HUES6 (cell line): ENCODE measurements at regions not wholly inside any gene's neighbourhood (a gene's known extent, or its start where the extent isn't known, plus 50 kb on each side); places are given as distances from the start of the nearest gene placed in this dataset.

Experiments
- H3K27ac ChIP-seq: 2 replicates; pipeline ENCODE4 v1.7.0; 2013; ENCODE audit warnings: low read depth, mild to moderate bottlenecking, low read length, inconsistent platforms
- H3K27me3 ChIP-seq: 2 replicates; pipeline ENCODE4 v1.6.1; 2013; ENCODE audit warnings: low read length; ENCODE audit not compliant: control insufficient read depth, insufficient read depth
- H3K36me3 ChIP-seq: 2 replicates; pipeline ENCODE4 v1.6.1; 2013; ENCODE audit warnings: low read length; ENCODE audit not compliant: control insufficient read depth, insufficient read depth
- H3K4me1 ChIP-seq: 2 replicates; pipeline ENCODE4 v1.6.1; 2013; ENCODE audit warnings: low read length; ENCODE audit not compliant: control insufficient read depth, insufficient read depth
- H3K4me3 ChIP-seq: 2 replicates; pipeline ENCODE4 v1.5.1; 2013; ENCODE audit warnings: low read depth, low read length
- H3K9ac ChIP-seq: one replicate; pipeline ENCODE4 v1.6.1; 2013; ENCODE audit warnings: mild to moderate bottlenecking, low read length
- H3K9me3 ChIP-seq: 2 replicates; pipeline ENCODE4 v1.6.1; 2013; ENCODE audit warnings: low read depth, low read length; ENCODE audit not compliant: control insufficient read depth, insufficient read depth

DNA sequence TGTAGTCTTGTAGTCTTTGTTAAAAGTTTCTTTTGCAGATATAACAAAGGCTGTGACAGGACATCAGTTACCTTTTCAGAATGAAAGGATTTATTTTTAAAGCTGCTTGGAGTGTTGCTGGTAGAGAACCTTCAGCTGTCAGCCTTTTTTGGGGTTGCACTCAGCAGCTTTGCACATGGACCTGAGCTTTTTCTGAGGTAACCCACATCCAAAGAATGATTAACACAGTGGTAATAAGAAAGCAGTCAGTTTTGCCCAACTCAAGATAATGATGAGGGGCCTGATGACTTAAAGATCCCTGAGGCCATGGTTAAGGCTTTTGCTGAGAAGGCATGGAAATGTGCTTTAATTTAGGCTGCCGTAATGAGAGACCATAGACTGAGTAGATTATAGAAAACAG, 1042.7 kb downstream of the PLOD2 start:
- H3K27ac ChIP-seq: no peak overlapping the region
- H3K4me3 ChIP-seq: no peak overlapping the region
- H3K27me3 ChIP-seq: no peaks in the 10 kb centered on the region
- no peak overlapping the region for H3K9ac ChIP-seq
- peaks cover 7% of the 10 kb centered on the region; the same call in 1 of the 2 replicates for H3K4me1 ChIP-seq
- no peaks in the 10 kb centered on the region for H3K9me3 ChIP-seq
- no peaks in the 10 kb centered on the region for H3K36me3 ChIP-seq

DNA sequence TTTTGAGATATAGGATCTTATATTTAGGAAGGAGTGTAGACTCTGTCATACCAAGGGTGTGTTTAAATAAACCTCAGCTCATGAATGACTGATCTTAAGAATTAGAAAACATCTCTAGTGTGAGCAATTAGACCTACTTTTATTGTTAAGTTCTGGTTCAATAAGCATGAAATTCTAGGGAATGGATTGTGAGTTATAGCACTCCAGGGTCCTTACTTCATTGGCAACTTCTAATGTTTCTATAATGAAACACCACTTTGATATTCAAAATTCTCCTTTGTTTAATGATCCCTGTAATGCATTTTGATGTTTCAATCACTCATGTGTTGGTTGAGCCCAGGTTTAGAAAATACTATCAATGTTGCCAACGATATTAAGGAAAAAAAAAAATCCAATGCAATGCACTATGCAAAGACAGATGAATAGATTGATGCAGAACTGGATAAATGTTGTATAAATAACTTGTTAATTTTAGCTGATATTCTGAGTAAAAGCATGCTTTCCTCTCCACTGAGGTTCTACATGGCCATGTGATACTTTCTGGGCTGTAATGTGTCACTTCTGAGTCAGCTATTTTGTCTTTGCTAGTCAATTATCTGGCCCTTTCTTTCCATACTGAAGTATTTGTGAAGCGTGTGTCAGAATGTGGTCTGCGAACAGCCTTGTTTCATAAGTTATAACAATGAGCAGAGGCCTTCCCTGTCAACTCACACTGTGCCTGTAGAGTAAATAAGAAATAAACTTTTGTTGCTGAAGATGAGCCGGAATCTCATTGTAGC, 1035.9 kb downstream of the PLOD2 start:
- Histone ChIP-seq H3K27me3 (no peaks in the 10 kb centered on the region), H3K9me3 (no peaks in the 10 kb centered on the region), H3K27ac (no peak overlapping the region), H3K36me3 (no peaks in the 10 kb centered on the region), H3K4me3 (no peak overlapping the region), H3K4me1 (no peaks in the 10 kb centered on the region), H3K9ac (no peak overlapping the region)

DNA sequence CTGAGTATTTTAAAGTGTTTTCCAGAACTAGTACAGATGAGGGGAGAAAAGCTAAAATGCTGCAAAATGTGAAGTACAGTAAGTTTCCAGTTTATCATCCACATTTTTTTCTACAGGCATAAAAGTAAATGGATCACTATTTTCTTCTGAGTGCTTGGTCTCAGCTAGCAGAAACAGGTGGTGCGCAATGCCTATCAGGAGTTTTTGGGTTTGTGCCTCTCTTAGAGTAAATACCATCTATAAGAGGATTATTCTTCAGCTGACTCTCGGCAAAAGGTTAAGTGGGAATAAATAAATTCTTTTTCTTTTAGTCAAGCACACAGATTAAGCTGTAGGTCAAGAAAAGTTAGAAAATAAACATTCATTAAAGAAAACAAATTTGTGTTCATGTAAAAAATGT, 1027.7 kb downstream of the PLOD2 start:
- Histone ChIP-seq H3K27ac (no peak overlapping the region), H3K4me1 (peaks cover 12% of the 10 kb centered on the region; the same call in 1 of the 2 replicates), H3K4me3 (no peak overlapping the region), H3K27me3 (no peaks in the 10 kb centered on the region), H3K9me3 (no peaks in the 10 kb centered on the region), H3K9ac (no peak overlapping the region), H3K36me3 (no peaks in the 10 kb centered on the region)

DNA sequence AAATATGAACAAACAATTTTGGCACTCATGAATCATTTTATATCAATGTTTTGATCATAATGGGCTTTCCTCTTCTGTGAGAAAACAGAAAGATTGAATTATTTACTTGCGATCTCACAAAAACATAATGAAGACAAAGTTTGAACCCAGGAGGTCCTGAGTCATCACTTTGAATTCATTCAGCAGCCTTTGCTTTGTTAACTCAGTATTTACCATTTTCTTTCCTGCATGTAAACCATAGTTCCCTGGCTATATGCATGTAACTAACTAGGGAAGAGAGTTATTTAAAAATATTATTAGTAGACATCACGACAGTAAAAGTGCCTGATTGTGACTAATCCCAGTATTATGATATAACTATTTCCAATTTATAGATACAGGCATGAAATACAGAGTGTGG, 1026.2 kb downstream of the PLOD2 start:
- Histone ChIP-seq H3K4me3 (no peak overlapping the region), H3K4me1 (peaks cover 12% of the 10 kb centered on the region; the same call in 1 of the 2 replicates), H3K27ac (peak overlapping the region; percentile 53; the same call in 1 of the 2 replicates), H3K9ac (no peak overlapping the region), H3K27me3 (no peaks in the 10 kb centered on the region), H3K9me3 (no peaks in the 10 kb centered on the region), H3K36me3 (no peaks in the 10 kb centered on the region)

DNA sequence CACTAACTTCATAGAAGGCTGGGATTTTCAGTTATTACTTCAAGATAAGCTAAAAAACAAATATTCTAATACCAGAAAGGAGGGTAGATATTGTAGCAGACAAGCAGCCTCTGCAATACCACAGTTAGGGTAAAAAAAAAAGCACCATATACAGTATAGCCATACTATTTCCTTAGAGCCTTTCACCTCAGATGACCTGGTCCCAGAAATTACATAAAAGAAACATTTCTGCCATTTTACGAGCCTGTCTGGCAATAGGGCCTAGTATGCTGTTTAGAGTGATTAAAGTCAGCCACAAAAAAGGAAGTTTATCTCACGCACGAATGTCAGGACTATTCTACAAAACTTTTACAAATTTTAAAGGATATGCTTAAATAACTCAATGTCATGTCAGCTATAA, 1016.6 kb downstream of the PLOD2 start:
- no peak overlapping the region for H3K4me3 ChIP-seq
- no peaks in the 10 kb centered on the region for H3K4me1 ChIP-seq
- H3K9me3 ChIP-seq: no peaks in the 10 kb centered on the region
- no peaks in the 10 kb centered on the region for H3K27me3 ChIP-seq
- no peak overlapping the region for H3K9ac ChIP-seq
- no peaks in the 10 kb centered on the region for H3K36me3 ChIP-seq
- no peak overlapping the region for H3K27ac ChIP-seq

DNA sequence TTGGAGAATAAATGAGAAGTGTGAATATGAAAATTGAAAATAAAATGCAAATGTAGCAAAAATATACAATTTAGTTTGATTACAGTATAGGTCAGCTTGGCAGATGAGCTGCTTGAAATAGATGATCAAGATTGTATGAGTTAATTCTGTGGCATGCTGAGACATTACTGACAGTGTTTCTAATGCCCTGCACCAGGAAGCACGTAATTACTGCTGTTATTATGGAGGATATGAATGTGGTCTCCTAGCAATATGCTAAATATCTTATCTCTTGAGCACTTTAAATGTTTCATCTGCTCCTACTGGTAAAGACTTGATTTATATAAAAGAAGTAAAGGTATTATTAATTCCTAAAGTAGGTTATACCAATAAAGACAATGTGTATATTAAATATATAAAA, 1015.5 kb downstream of the PLOD2 start:
- H3K9ac ChIP-seq: no peak overlapping the region
- no peaks in the 10 kb centered on the region for H3K9me3 ChIP-seq
- no peak overlapping the region for H3K27ac ChIP-seq
- no peaks in the 10 kb centered on the region for H3K27me3 ChIP-seq
- H3K4me3 ChIP-seq: no peak overlapping the region
- no peaks in the 10 kb centered on the region for H3K36me3 ChIP-seq
- no peaks in the 10 kb centered on the region for H3K4me1 ChIP-seq

DNA sequence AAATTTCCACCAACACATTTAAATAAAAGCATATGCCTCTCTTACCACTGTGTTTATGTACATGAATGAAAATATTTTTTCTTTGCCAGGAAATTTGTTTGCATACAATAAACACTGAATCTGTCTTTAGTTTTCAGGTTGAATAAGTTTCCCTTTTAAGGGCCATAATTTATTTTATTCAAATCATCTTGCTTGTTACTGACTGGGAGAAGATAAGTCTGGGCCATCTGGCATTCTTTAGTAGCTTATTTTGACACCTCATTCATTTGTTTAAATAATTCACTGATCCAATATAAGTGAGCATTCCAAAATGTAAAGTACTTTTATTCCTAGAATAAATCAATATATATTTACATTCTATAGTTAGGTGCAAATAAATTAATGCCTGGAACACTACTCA, 1001.3 kb downstream of the PLOD2 start:
- Histone ChIP-seq H3K9ac (no peak overlapping the region), H3K27me3 (no peaks in the 10 kb centered on the region), H3K4me3 (no peak overlapping the region), H3K9me3 (no peaks in the 10 kb centered on the region), H3K36me3 (no peaks in the 10 kb centered on the region), H3K27ac (no peak overlapping the region), H3K4me1 (no peaks in the 10 kb centered on the region)

DNA sequence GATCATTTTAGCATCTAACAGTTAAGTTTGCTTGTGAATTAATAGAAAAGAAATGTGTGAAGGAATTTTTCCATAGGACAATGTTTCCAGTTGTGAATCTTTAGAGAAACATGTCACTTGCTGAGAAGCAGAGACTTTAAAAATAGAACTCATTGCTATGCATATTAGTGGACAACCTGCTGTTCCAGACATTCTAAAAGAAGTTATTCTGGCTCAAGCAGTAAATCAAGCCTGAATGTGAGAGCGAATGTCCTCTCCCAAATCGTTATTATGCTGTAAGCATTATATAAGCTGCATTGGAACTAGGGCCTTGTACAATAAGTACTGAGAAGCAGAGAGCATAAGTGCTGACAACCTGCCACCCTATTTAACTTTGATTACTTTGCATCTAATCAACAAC, 990.9 kb downstream of the PLOD2 start:
- no peak overlapping the region for H3K27ac ChIP-seq
- no peak overlapping the region for H3K9ac ChIP-seq
- no peaks in the 10 kb centered on the region for H3K27me3 ChIP-seq

DNA sequence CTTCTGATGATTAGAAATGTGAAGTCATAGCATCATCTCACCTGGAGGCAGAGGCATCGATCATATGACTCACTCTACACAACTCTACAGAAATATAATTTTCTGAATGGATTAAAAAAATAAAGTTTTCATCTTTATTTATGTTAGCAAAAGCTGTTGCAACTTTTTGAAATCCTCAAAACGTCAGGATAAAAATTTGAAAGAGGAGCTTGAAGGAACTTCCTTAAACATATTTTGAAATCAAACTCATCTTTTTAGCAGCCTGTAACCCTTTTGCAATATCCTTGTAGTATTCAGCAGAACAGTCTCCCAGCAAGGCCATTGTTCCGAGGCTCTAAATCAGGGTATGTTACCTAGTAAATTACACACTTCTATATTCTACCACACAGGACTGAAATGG, 985.4 kb downstream of the PLOD2 start:
- no peak overlapping the region for H3K9ac ChIP-seq
- H3K4me1 ChIP-seq: no peaks in the 10 kb centered on the region
- H3K9me3 ChIP-seq: no peaks in the 10 kb centered on the region
- H3K27me3 ChIP-seq: no peaks in the 10 kb centered on the region
- no peak overlapping the region for H3K4me3 ChIP-seq
- H3K36me3 ChIP-seq: no peaks in the 10 kb centered on the region
- no peak overlapping the region for H3K27ac ChIP-seq

More for the DNA sequence above, 990.9 kb downstream of the PLOD2 start:
- Histone ChIP-seq H3K36me3 (no peaks in the 10 kb centered on the region), H3K4me1 (peaks cover 3% of the 10 kb centered on the region; the same call in 1 of the 2 replicates), H3K9me3 (no peaks in the 10 kb centered on the region), H3K4me3 (no peak overlapping the region)

DNA sequence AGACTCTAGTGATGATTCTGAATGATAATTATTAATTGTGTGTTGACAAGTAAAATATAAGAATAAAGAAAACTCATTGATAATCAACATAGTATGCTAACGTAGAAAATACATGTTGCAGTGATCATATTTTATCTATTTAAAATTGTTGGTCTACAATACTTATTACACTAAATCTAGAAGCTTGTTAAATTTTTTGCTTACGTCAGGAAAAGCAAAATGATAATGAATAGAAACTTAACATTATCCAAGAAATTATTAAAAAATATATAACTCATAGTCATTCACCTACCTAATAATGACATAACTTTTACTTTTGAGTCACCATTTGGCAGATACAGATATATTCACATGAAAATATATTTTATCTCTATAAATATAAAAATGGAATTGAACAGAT, 984.1 kb downstream of the PLOD2 start:
- H3K9me3 ChIP-seq: no peaks in the 10 kb centered on the region
- H3K27ac ChIP-seq: no peak overlapping the region
- H3K9ac ChIP-seq: no peak overlapping the region
- no peaks in the 10 kb centered on the region for H3K36me3 ChIP-seq
- no peak overlapping the region for H3K4me3 ChIP-seq
- H3K4me1 ChIP-seq: no peaks in the 10 kb centered on the region; the same call in 1 of the 2 replicates
- no peaks in the 10 kb centered on the region for H3K27me3 ChIP-seq

DNA sequence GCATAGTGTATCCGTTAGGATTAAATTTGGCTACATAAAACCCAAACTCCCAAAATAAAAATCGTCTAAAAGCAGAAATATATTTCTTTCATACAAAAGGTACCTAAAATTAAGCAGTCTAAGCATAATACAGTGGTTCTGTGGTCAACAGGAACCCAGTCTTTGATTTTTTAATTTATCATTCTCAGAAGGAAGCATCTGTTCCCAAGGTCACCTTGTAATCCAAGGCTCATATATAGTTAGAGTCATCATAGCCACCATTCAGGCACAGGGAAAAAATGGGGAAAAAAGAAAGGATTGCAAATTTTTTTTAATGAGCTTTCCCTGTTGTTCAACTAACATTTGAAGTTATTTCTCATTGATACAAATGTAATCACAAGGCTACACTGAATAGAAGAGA, 983.2 kb downstream of the PLOD2 start:
- Histone ChIP-seq H3K27me3 (no peaks in the 10 kb centered on the region), H3K4me1 (no peaks in the 10 kb centered on the region; the same call in 1 of the 2 replicates), H3K36me3 (no peaks in the 10 kb centered on the region), H3K9me3 (no peaks in the 10 kb centered on the region), H3K27ac (no peak overlapping the region), H3K4me3 (no peak overlapping the region), H3K9ac (no peak overlapping the region)
